Panc1 (cell line): ENCODE measurements at regions not wholly inside any gene's neighbourhood (a gene's known extent, or its start where the extent isn't known, plus 50 kb on each side); places are given as distances from the start of the nearest gene placed in this dataset.

Source experiments
- ATAC-seq: fragments of 200-7000 bp; cut with Tn5 transposase; 2 replicates; pipeline ENCODE4 v1.9.1; 2020; ENCODE audit warnings: mild to moderate bottlenecking, moderate library complexity
- BruUV-seq: library from RNA; stranded (reverse); fragments of 400-500 nt; replicated peaks from 2 replicates; lab custom pipeline; 2021; lab: Mats Ljungman, UMichigan
- CTCF ChIA-PET: fragments of 300-600 bp; sonication (Branson Sonifier 250); formaldehyde crosslinking; loops from one replicate; lab custom pipeline; 2022; ENCODE audit warnings: antibody characterized with exemption; lab: Charles Lee
- POLR2A ChIA-PET: fragments of 300-600 bp; sonication (Branson Sonifier 250); formaldehyde crosslinking; loops from one replicate; lab custom pipeline; 2022; ENCODE audit warnings: antibody characterized with exemption; lab: Charles Lee
- DNase-seq: peaks from one replicate; pipeline ENCODE4 v3.0.0-alpha.2; 2010; ENCODE audit warnings: low read depth, low spot score
- H3K27ac ChIP-seq: 2 replicates; pipeline ENCODE4 v1.5.1; 2011; ENCODE audit warnings: mild to moderate bottlenecking, low read length, inconsistent platforms
- H3K27me3 ChIP-seq: fragments of 200-500 bp; sonication (Bioruptor generic); 2 replicates; pipeline ENCODE4 v1.6.0; 2014; ENCODE audit warnings: low read length, inconsistent platforms; ENCODE audit not compliant: control insufficient read depth, insufficient read depth
- H3K36me3 ChIP-seq: fragments of 200-500 bp; sonication (Bioruptor generic); 2 replicates; pipeline ENCODE4 v1.5.1; 2014; ENCODE audit warnings: inconsistent platforms, mild to moderate bottlenecking, low read length, moderate library complexity; ENCODE audit not compliant: control insufficient read depth, insufficient read depth
- H3K4me1 ChIP-seq: 2 replicates; pipeline ENCODE4 v1.5.1; 2011; ENCODE audit warnings: inconsistent platforms, mild to moderate bottlenecking, low read length, moderate library complexity; ENCODE audit not compliant: control insufficient read depth, insufficient read depth
- H3K4me3 ChIP-seq, 2 experiments: 2 replicates each; pipeline ENCODE4 v1.5.1; 2011 to 2012; ENCODE audit warnings: low read depth in 2 of 2, low read length in 2 of 2, mild to moderate bottlenecking in 2 of 2, inconsistent platforms in 1 of 2, moderate library complexity in 1 of 2
- H3K9me3 ChIP-seq: fragments of 200-500 bp; sonication (Bioruptor generic); 2 replicates; pipeline ENCODE4 v1.5.1; 2014; ENCODE audit warnings: low read depth, mild to moderate bottlenecking, inconsistent platforms, low read length, moderate library complexity; ENCODE audit not compliant: control insufficient read depth, insufficient read depth
- CTCF ChIP-seq: fragments of 450-650 bp; IDR thresholded peaks from 2 replicates; pipeline ENCODE4 v1.5.1; 2017; ENCODE audit warnings: mild to moderate bottlenecking
- POLR2AphosphoS5 ChIP-seq: IDR thresholded peaks from 2 replicates; pipeline ENCODE4 v1.6.1; 2012; ENCODE audit warnings: mild to moderate bottlenecking, low read depth, low read length, moderate library complexity
- REST ChIP-seq, 2 experiments: IDR thresholded peaks; 2 replicates each; pipeline ENCODE4 v1.6.1; 2011 to 2012; ENCODE audit warnings: low read depth in 2 of 2, control low read depth in 1 of 2, low read length in 1 of 2, mild to moderate bottlenecking in 1 of 2, moderate library complexity in 1 of 2; ENCODE audit not compliant: insufficient read depth in 1 of 2
- SIN3A ChIP-seq: IDR thresholded peaks from 2 replicates; pipeline ENCODE4 v1.6.1; 2012; ENCODE audit warnings: low read depth, mild to moderate bottlenecking, low read length, moderate library complexity, borderline replicate concordance; ENCODE audit not compliant: insufficient read depth
- TCF7L2 ChIP-seq: IDR thresholded peaks from 2 replicates; pipeline ENCODE4 v1.6.1; 2011; ENCODE audit warnings: mild to moderate bottlenecking, low read depth, low read length, inconsistent platforms
- in situ Hi-C: cut with HindIII; loops from 2 replicates; pipeline ENCODE4 v1.10.0; 2016; ENCODE audit warnings: low sequenced_read_pairs, low pct_unique_long_range_greater_than_20kb
- intact Hi-C: fragments of 100-400 bp; cut with micrococcal nuclease; formaldehyde crosslinking; loops from one replicate; pipeline ENCODE4 v1.10.0; 2022; ENCODE audit not compliant: unreplicated experiment

GRCh38 chr17:34858591-34859565 is 102.4 kb downstream of the CCT6B start:
- no peak overlapping the region for H3K27ac ChIP-seq

More at GRCh38 chr17:34858591-34859565, 102.4 kb downstream of the CCT6B start:
- ChIA-PET POLR2A (no interaction called here), CTCF (interaction anchor here (0.6 kb wide), 1 partner anchor 31 kb away, joined by 3 read pairs; no protein-coding TSS in a partner anchor)
- Histone ChIP-seq H3K9me3 (no peaks in the 10 kb centered on the region), H3K36me3 (no peaks in the 10 kb centered on the region), H3K27me3 (peaks cover 6% of the 10 kb centered on the region; the same call in 1 of the 2 replicates), H3K4me1 (no peaks in the 10 kb centered on the region), H3K4me3 (no peak overlapping the region)
- BruUV-seq: no TSS peak
- TF ChIP-seq REST (IDR thresholded peaks at IDR 0.05; ENCODE audit: insufficient read depth in 1 of 2, low read depth in 2 of 2, low read length in 1 of 2) (no peak), SIN3A (no peak), CTCF (no peak), POLR2AphosphoS5 (no peak), TCF7L2 (no peak)
- intact Hi-C loops: no loop called here
- ATAC-seq (no peak), DNase-seq (no peak)
- in situ Hi-C loops: no loop called here
